ENCODE measurements at regions not wholly inside any gene's neighbourhood (a gene's known extent, or its start where the extent isn't known, plus 50 kb on each side); places are given as distances from the start of the nearest gene placed in this dataset.

DNA sequence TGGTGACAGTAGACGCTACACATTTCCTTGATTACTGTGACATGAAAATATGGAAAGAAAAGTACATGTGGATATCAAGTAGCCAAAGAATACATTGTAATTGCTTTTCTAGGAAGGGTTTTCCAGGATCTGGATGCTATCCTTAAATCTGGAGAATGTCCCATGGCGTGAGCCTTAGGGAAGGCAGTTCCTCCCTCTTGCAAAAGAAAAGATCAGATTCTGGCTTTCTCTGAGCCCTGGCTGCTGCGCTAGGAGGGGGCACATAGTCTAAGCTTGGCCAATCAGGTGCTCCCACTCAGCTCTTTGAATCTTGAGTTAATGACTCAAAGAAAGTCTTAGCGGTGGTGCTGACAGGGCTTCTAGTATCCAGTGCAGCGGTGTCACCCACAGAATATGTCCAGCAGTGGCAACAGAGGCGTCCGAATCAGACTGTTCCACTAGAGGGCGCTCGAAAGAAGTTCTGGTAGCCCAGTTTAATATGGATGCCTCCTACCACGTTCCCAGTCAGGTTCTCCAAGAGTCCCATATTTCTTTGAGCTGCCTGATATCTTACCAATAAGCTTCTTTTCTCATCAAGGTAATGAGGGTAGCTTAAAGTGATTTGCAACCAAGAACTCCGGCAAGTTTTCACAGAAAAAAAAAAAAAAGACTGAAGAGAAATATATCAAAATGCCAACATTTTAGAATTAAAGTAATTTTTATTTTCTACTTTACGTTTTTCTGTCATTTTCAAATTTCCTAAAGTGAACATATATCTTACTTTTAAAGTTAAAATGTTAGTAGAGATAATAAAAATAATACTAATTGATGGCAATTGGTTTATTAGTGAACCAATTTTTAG, 213.4 kb upstream of the S100G start:
- H3K36me3 ChIP-seq, result no peaks in the 10 kb centered on the region
- no peaks in the 10 kb centered on the region for H3K9me3 ChIP-seq
- H3K27ac ChIP-seq, result no peak overlapping the region
- TF ChIP-seq POLR2A (IDR thresholded peaks at IDR 0.05), result no peak
- TF ChIP-seq, protein P1, sequence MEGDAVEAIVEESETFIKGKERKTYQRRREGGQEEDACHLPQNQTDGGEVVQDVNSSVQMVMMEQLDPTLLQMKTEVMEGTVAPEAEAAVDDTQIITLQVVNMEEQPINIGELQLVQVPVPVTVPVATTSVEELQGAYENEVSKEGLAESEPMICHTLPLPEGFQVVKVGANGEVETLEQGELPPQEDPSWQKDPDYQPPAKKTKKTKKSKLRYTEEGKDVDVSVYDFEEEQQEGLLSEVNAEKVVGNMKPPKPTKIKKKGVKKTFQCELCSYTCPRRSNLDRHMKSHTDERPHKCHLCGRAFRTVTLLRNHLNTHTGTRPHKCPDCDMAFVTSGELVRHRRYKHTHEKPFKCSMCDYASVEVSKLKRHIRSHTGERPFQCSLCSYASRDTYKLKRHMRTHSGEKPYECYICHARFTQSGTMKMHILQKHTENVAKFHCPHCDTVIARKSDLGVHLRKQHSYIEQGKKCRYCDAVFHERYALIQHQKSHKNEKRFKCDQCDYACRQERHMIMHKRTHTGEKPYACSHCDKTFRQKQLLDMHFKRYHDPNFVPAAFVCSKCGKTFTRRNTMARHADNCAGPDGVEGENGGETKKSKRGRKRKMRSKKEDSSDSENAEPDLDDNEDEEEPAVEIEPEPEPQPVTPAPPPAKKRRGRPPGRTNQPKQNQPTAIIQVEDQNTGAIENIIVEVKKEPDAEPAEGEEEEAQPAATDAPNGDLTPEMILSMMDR (IDR thresholded peaks at IDR 0.05), result peak; percentile 24 to 40 (median 36)
- H3K4me1 ChIP-seq, result no peaks in the 10 kb centered on the region
- DNase-seq, result peak; percentile 46 to 47
- no peak overlapping the region for H3K4me3 ChIP-seq
- intact Hi-C loops (cut with DNase I; ENCODE audit: low total_unique reads), result no loop called here
- no peaks in the 10 kb centered on the region for H3K27me3 ChIP-seq

DNA sequence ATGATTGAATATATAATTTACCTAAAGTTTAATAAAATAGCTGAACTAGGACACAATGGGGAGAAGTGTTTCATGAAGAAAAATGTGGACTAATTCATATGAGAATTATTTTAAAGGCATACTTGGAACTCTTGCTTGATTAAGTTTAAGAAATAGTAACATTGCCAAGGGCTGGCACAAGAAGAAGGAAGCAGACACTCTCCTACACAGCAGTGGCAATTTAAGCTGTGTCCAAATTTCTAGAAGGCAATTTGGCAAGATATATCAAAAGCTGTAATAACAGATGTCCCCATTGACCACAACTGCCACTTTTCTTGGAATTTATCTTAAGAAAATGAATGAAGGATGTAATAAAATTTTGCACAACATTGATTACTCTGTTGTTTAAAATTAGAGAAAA, 209.5 kb upstream of the S100G start:
- Histone ChIP-seq H3K4me1 (no peaks in the 10 kb centered on the region), H3K9me3 (no peaks in the 10 kb centered on the region), H3K27ac (no peak overlapping the region), H3K36me3 (no peaks in the 10 kb centered on the region), H3K4me3 (no peak overlapping the region), H3K27me3 (no peaks in the 10 kb centered on the region)
- no peak for DNase-seq
- intact Hi-C loops (cut with DNase I; ENCODE audit: low total_unique reads), result no loop called here
- TF ChIP-seq, protein P1 (IDR thresholded peaks at IDR 0.05), result no peak
- TF ChIP-seq POLR2A (IDR thresholded peaks at IDR 0.05), result no peak

DNA sequence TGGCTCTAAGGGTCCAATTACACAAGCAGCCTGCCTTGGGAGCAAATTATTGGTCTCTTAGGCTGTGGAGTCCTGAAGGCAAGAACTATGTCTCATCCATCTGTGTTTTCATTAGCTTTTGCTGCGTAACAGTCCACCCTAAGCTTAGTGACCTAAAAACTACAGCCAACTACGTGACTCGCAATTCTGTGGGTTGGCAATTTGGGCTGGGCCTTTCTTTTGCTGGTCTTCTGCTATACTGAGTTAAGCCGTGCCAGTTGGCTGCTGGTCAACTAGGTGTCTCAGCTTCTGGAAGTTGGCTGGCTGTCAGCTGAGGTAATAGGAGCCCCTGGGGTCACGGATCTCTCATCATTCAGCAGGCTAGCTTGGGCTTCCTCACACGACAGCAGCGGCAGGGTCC, 205.6 kb upstream of the S100G start:
- TF ChIP-seq, protein P1 (IDR thresholded peaks at IDR 0.05), result no peak
- no peak for TF ChIP-seq POLR2A (IDR thresholded peaks at IDR 0.05)
- intact Hi-C loops (cut with DNase I; ENCODE audit: low total_unique reads), result no loop called here
- Histone ChIP-seq H3K27me3 (no peaks in the 10 kb centered on the region), H3K4me1 (no peaks in the 10 kb centered on the region), H3K36me3 (no peaks in the 10 kb centered on the region), H3K27ac (no peak overlapping the region), H3K9me3 (no peaks in the 10 kb centered on the region), H3K4me3 (no peak overlapping the region)
- no peak for DNase-seq

DNA sequence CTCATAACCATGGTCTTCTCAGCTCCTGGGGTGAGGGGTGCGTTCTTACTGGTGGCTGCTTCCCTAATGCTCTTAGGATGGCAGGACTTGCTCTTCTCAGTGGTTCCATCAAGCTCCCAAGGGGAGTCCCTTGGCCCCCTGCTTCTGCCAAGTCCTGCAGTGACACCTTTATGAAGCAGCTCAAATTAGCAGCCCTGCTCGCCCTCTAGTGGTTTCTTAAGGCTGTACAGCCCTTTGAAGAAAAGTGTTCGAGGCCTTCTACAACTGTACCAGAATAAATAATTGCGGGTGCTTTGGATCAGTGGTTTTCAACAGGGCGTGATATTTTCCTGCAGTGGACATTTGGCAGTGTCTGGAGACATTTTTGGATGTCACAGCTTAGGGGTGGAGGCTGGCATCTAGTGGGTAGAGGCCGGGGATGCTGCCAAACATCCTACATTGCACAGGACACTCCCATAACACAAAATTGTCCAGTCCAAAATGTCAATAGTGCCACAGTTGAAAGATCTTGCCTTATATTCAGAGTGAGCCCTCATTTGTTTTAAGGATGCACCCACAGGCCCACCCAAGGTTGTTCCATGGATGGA, 204.7 kb upstream of the S100G start:
- Histone ChIP-seq H3K4me3 (no peak overlapping the region), H3K27me3 (no peaks in the 10 kb centered on the region), H3K9me3 (no peaks in the 10 kb centered on the region), H3K36me3 (no peaks in the 10 kb centered on the region), H3K4me1 (no peaks in the 10 kb centered on the region), H3K27ac (no peak overlapping the region)
- TF ChIP-seq, protein P1 (IDR thresholded peaks at IDR 0.05), result peak; percentile 40 to 53 (median 48)
- no peak for TF ChIP-seq POLR2A (IDR thresholded peaks at IDR 0.05)
- DNase-seq, result no peak
- intact Hi-C loops (cut with DNase I; ENCODE audit: low total_unique reads), result no loop called here

DNA sequence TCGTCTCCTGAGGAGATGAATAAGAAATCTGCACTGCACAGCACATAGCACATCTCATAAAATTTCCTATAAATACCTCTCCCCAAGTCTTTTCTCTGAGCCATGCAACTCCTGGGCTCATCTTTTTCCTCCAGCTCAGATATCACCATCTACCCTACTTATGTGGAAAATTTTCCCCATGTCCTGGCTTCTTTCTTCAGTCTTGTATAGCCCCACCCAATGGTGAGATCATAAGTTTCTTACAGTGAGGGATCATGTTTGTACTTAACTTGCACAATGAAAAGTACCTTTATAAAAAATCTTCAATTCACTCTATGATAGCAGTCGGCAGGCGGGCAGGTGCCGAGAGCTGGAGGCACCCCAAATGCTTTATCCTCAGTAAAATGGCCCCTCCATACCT, 198.6 kb upstream of the S100G start:
- H3K36me3 ChIP-seq, result no peaks in the 10 kb centered on the region
- no peak overlapping the region for H3K27ac ChIP-seq
- TF ChIP-seq, protein P1 (IDR thresholded peaks at IDR 0.05), result no peak
- no peak for TF ChIP-seq POLR2A (IDR thresholded peaks at IDR 0.05)
- H3K27me3 ChIP-seq, result no peaks in the 10 kb centered on the region
- intact Hi-C loops (cut with DNase I; ENCODE audit: low total_unique reads), result no loop called here
- no peaks in the 10 kb centered on the region for H3K4me1 ChIP-seq
- H3K9me3 ChIP-seq, result no peaks in the 10 kb centered on the region
- DNase-seq, result no peak
- H3K4me3 ChIP-seq, result no peak overlapping the region
